GM12878 (cell line): ENCODE measurements at regions not wholly inside any gene's neighbourhood (a gene's known extent, or its start where the extent isn't known, plus 50 kb on each side); places are given as distances from the start of the nearest gene placed in this dataset.

Experiments used
- ATAC-seq: fragments of 200-7000 bp; cut with Tn5 transposase; 3 replicates; pipeline ENCODE4 v1.9.1; 2020; ENCODE audit warnings: mild to moderate bottlenecking, moderate library complexity
- BruUV-seq: library from RNA; stranded (reverse); fragments of 400-500 nt; replicated peaks from 2 replicates; lab custom pipeline; 2021; lab: Mats Ljungman, UMichigan
- CTCF ChIA-PET: fragments of 300-600 bp; sonication (Branson Sonifier 250); formaldehyde crosslinking; extraction: SDS; loops from one replicate; lab custom pipeline; 2021; ENCODE audit warnings: inconsistent platforms; lab: Yijun Ruan, JAX
- POLR2A ChIA-PET: fragments of 350-600 bp; formaldehyde crosslinking; extraction: SDS; loops from one replicate; lab custom pipeline; 2021; ENCODE audit warnings: inconsistent platforms; lab: Charles Lee
- RAD21 ChIA-PET: fragments of 300-600 bp; sonication (Branson Sonifier 250); formaldehyde crosslinking; loops from one replicate; lab custom pipeline; 2023; ENCODE audit warnings: antibody characterized with exemption; ENCODE audit not compliant: unreplicated experiment; lab: Charles Lee
- SMC1A ChIA-PET: fragments of 300-600 bp; sonication (Branson Sonifier 250); formaldehyde crosslinking; loops from one replicate; lab custom pipeline; 2023; ENCODE audit not compliant: unreplicated experiment, uncharacterized antibody; lab: Charles Lee
- DNase-seq: peaks from one replicate; pipeline ENCODE4 v3.0.0-alpha.2; 2011; ENCODE audit warnings: low read depth, low spot score
- FAIRE-seq: peaks from 3 replicates; lab custom pipeline; 2011; peaks lifted over from hg19 to GRCh38; lab: Jason Lieb, UNC
- H2AFZ ChIP-seq: 2 replicates; pipeline ENCODE4 v1.6.0; 2011; ENCODE audit warnings: low read depth, low read length, control low read depth; ENCODE audit not compliant: control insufficient read depth
- H3K27ac ChIP-seq: 2 replicates; pipeline ENCODE4 v1.5.1; 2011; ENCODE audit warnings: control low read depth; ENCODE audit not compliant: control insufficient read depth, insufficient read depth
- H3K27me3 ChIP-seq, 2 experiments: replicated peaks in 1 of 2; 2 replicates each; pipeline versions ENCODE4 v1.6.0 to v1.6.1; 2011; ENCODE audit warnings: low read length in 1 of 2; ENCODE audit not compliant: control insufficient read depth in 2 of 2, insufficient read depth in 2 of 2
- H3K36me3 ChIP-seq, 2 experiments: 2 replicates each; pipeline ENCODE4 v1.5.1; 2011; ENCODE audit warnings: low read length in 1 of 2; ENCODE audit not compliant: control insufficient read depth in 2 of 2, insufficient read depth in 2 of 2
- H3K4me1 ChIP-seq: 2 replicates; pipeline ENCODE4 v1.6.1; 2011; ENCODE audit warnings: mild to moderate bottlenecking, low read length, moderate library complexity, mixed read lengths; ENCODE audit not compliant: control insufficient read depth, insufficient read depth
- H3K4me2 ChIP-seq: 2 replicates; pipeline ENCODE4 v1.6.0; 2011; ENCODE audit warnings: control low read depth; ENCODE audit not compliant: control insufficient read depth, insufficient read depth
- H3K4me3 ChIP-seq: fragments of 200-600 bp; sonication (generic); 2 replicates; pipeline ENCODE4 v1.5.1; 2016
- H3K79me2 ChIP-seq: 2 replicates; pipeline ENCODE4 v1.6.0; 2011; ENCODE audit warnings: low read length; ENCODE audit not compliant: control insufficient read depth, insufficient read depth
- H3K9ac ChIP-seq: 2 replicates; pipeline ENCODE4 v1.8.0; 2011; ENCODE audit warnings: low read length, control low read depth, mixed read lengths; ENCODE audit not compliant: control insufficient read depth, insufficient read depth
- H3K9me3 ChIP-seq: replicated peaks from 3 replicates; pipeline ENCODE4 v1.5.1; 2011; ENCODE audit warnings: mild to moderate bottlenecking, low read length; ENCODE audit not compliant: control insufficient read depth, insufficient read depth
- H4K20me1 ChIP-seq: 2 replicates; pipeline ENCODE4 v1.6.0; 2011; ENCODE audit not compliant: control insufficient read depth, insufficient read depth
- CHD1 ChIP-seq: IDR thresholded peaks from 2 replicates; pipeline ENCODE4 v1.6.1; 2012; ENCODE audit warnings: low read depth, low read length, improper control_type of control experiment
- POLR2AphosphoS5 ChIP-seq: IDR thresholded peaks from 2 replicates; pipeline ENCODE4 v1.6.1; 2011; ENCODE audit warnings: mild to moderate bottlenecking, low read length, inconsistent platforms
- YY1 ChIP-seq: IDR thresholded peaks from 2 replicates; pipeline ENCODE4 v1.6.1; 2011; ENCODE audit warnings: low read depth, mild to moderate bottlenecking, low read length
- WGBS: methylation state at CpG from one replicate; pipeline ENCODE4 v1.1.6; 2016; ENCODE audit warnings: low lambda C conversion rate; ENCODE audit not compliant: insufficient replicate concordance, insufficient coverage; ENCODE audit errors: missing lambda C conversion rate; 5-methylcytosine and 5-hydroxymethylcytosine counted together
- in situ Hi-C: fragments of 300-500 bp; cut with MboI; formaldehyde crosslinking; loops from 9 replicates; pipeline ENCODE4 v1.14.3; 2018; ENCODE audit warnings: mixed read lengths
- intact Hi-C: fragments of 100-400 bp; cut with micrococcal nuclease; formaldehyde crosslinking; loops from one replicate; pipeline ENCODE4 v1.14.2; 2022; ENCODE audit not compliant: unreplicated experiment
- TF ChIP-seq, protein P1 (sequence below): IDR thresholded peaks from 2 replicates; pipeline ENCODE4 v1.6.1; 2012; ENCODE audit warnings: improper control_type of control experiment, low read depth, low read length; ENCODE audit not compliant: insufficient replicate concordance
- TF ChIP-seq, protein P2 (sequence below): fragments of 450-650 bp; conservative IDR thresholded peaks from 2 replicates; pipeline ENCODE4 v1.6.1; 2017; ENCODE audit warnings: mild to moderate bottlenecking, moderate library complexity
- TF ChIP-seq, protein P3 (sequence below): fragments of 450-650 bp; IDR thresholded peaks from 2 replicates; pipeline ENCODE4 v1.6.1; 2017; ENCODE audit warnings: mild to moderate bottlenecking, low read depth, inconsistent platforms; ENCODE audit not compliant: poor library complexity, severe bottlenecking
- TF ChIP-seq, protein P4 (sequence below): IDR thresholded peaks from 2 replicates; pipeline ENCODE4 v1.6.1; 2011; ENCODE audit warnings: mild to moderate bottlenecking, low read depth, low read length, moderate library complexity; ENCODE audit not compliant: insufficient replicate concordance
- TF ChIP-seq, protein P5 (sequence below): IDR thresholded peaks from 2 replicates; pipeline ENCODE4 v1.6.1; 2011; ENCODE audit warnings: low read depth, low read length, improper control_type of control experiment, borderline replicate concordance

DNA sequence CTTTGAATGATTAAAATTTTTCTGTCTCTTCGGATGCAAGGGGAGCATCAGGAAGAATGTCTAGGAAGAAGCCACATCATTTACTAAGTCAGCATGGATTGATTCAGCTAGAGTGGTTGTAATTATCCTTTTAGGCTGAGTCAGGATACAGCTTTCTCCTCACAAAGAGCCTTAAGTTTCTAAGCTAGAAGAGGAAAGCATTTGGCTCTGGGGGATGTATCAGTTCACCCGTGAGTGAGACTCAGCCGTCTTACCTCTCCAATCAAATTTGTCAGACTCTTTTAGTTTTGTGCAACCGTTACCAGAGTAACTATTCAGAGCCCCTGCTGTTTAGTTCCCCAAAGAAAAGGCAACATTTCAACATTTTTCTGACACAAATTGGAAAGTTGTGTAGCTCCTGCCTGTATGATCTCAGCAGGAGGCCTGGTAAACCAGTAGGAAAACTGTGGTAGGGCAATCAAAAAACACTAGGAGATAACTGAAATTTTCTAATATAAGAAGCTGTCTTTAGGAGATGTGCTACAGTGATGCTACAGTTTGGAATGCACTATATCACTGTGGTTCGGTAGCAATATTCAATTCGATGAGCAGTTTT lies 432.4 kb upstream of the LUZP2 start:
- intact Hi-C loops = no loop called here
- H2AFZ ChIP-seq = no peak overlapping the region
- RAD21 ChIA-PET = no interaction called here
- H3K9me3 ChIP-seq = no peaks in the 10 kb centered on the region
- TF ChIP-seq, protein P1, sequence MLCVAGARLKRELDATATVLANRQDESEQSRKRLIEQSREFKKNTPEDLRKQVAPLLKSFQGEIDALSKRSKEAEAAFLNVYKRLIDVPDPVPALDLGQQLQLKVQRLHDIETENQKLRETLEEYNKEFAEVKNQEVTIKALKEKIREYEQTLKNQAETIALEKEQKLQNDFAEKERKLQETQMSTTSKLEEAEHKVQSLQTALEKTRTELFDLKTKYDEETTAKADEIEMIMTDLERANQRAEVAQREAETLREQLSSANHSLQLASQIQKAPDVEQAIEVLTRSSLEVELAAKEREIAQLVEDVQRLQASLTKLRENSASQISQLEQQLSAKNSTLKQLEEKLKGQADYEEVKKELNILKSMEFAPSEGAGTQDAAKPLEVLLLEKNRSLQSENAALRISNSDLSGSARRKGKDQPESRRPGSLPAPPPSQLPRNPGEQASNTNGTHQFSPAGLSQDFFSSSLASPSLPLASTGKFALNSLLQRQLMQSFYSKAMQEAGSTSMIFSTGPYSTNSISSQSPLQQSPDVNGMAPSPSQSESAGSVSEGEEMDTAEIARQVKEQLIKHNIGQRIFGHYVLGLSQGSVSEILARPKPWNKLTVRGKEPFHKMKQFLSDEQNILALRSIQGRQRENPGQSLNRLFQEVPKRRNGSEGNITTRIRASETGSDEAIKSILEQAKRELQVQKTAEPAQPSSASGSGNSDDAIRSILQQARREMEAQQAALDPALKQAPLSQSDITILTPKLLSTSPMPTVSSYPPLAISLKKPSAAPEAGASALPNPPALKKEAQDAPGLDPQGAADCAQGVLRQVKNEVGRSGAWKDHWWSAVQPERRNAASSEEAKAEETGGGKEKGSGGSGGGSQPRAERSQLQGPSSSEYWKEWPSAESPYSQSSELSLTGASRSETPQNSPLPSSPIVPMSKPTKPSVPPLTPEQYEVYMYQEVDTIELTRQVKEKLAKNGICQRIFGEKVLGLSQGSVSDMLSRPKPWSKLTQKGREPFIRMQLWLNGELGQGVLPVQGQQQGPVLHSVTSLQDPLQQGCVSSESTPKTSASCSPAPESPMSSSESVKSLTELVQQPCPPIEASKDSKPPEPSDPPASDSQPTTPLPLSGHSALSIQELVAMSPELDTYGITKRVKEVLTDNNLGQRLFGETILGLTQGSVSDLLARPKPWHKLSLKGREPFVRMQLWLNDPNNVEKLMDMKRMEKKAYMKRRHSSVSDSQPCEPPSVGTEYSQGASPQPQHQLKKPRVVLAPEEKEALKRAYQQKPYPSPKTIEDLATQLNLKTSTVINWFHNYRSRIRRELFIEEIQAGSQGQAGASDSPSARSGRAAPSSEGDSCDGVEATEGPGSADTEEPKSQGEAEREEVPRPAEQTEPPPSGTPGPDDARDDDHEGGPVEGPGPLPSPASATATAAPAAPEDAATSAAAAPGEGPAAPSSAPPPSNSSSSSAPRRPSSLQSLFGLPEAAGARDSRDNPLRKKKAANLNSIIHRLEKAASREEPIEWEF = no peak
- TF ChIP-seq, protein P2, sequence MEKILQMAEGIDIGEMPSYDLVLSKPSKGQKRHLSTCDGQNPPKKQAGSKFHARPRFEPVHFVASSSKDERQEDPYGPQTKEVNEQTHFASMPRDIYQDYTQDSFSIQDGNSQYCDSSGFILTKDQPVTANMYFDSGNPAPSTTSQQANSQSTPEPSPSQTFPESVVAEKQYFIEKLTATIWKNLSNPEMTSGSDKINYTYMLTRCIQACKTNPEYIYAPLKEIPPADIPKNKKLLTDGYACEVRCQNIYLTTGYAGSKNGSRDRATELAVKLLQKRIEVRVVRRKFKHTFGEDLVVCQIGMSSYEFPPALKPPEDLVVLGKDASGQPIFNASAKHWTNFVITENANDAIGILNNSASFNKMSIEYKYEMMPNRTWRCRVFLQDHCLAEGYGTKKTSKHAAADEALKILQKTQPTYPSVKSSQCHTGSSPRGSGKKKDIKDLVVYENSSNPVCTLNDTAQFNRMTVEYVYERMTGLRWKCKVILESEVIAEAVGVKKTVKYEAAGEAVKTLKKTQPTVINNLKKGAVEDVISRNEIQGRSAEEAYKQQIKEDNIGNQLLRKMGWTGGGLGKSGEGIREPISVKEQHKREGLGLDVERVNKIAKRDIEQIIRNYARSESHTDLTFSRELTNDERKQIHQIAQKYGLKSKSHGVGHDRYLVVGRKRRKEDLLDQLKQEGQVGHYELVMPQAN = no peak
- TF ChIP-seq YY1 (no peak), CHD1 (no peak), POLR2AphosphoS5 (no peak)
- TF ChIP-seq, protein P3, sequence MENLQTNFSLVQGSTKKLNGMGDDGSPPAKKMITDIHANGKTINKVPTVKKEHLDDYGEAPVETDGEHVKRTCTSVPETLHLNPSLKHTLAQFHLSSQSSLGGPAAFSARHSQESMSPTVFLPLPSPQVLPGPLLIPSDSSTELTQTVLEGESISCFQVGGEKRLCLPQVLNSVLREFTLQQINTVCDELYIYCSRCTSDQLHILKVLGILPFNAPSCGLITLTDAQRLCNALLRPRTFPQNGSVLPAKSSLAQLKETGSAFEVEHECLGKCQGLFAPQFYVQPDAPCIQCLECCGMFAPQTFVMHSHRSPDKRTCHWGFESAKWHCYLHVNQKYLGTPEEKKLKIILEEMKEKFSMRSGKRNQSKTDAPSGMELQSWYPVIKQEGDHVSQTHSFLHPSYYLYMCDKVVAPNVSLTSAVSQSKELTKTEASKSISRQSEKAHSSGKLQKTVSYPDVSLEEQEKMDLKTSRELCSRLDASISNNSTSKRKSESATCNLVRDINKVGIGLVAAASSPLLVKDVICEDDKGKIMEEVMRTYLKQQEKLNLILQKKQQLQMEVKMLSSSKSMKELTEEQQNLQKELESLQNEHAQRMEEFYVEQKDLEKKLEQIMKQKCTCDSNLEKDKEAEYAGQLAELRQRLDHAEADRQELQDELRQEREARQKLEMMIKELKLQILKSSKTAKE = no peak
- TF ChIP-seq, protein P4, sequence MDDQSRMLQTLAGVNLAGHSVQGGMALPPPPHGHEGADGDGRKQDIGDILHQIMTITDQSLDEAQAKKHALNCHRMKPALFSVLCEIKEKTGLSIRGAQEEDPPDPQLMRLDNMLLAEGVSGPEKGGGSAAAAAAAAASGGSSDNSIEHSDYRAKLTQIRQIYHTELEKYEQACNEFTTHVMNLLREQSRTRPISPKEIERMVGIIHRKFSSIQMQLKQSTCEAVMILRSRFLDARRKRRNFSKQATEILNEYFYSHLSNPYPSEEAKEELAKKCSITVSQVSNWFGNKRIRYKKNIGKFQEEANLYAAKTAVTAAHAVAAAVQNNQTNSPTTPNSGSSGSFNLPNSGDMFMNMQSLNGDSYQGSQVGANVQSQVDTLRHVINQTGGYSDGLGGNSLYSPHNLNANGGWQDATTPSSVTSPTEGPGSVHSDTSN = no peak
- TF ChIP-seq, protein P5, sequence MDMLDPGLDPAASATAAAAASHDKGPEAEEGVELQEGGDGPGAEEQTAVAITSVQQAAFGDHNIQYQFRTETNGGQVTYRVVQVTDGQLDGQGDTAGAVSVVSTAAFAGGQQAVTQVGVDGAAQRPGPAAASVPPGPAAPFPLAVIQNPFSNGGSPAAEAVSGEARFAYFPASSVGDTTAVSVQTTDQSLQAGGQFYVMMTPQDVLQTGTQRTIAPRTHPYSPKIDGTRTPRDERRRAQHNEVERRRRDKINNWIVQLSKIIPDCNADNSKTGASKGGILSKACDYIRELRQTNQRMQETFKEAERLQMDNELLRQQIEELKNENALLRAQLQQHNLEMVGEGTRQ = no peak
- no peaks in the 10 kb centered on the region for H3K4me1 ChIP-seq
- ATAC-seq (no peak), DNase-seq (no peak), FAIRE-seq (no peak)
- H3K9ac ChIP-seq = no peak overlapping the region
- H3K36me3 ChIP-seq = no peaks in the 10 kb centered on the region
- POLR2A ChIA-PET = no interaction called here
- no peak overlapping the region for H3K27ac ChIP-seq
- no peaks in the 10 kb centered on the region for H3K27me3 ChIP-seq
- no peak overlapping the region for H3K4me3 ChIP-seq
- CTCF ChIA-PET = no interaction called here
- in situ Hi-C loops = no loop called here
- H3K4me2 ChIP-seq = no peak overlapping the region
- SMC1A ChIA-PET = interaction anchor here (0.6 kb wide), 2 partner anchors 9 to 54 kb away, joined by 3 read pairs; no protein-coding TSS in a partner anchor
- WGBS = 26% methylated on average over 6 of the region's 6 CpGs
- H3K79me2 ChIP-seq = no peaks in the 10 kb centered on the region
- no peaks in the 10 kb centered on the region for H4K20me1 ChIP-seq
- BruUV-seq = no TSS peak
